Fibroblast of villous mesenchyme (primary cell): ENCODE measurements at regions not wholly inside any gene's neighbourhood (a gene's known extent, or its start where the extent isn't known, plus 50 kb on each side); places are given as distances from the start of the nearest gene placed in this dataset.

Source experiments
- DNase-seq: peaks from one replicate; pipeline ENCODE4 v3.0.0-alpha.2; 2010; ENCODE audit warnings: low read depth
- H3K4me3 ChIP-seq: 2 replicates; pipeline ENCODE4 v1.5.1; 2011; ENCODE audit warnings: low read depth, mild to moderate bottlenecking, low read length
- TF ChIP-seq, protein P1 (sequence below): IDR thresholded peaks from 2 replicates; pipeline ENCODE4 v1.5.1; 2012; ENCODE audit warnings: low read depth, mild to moderate bottlenecking, low read length; ENCODE audit not compliant: insufficient read depth

DNA sequence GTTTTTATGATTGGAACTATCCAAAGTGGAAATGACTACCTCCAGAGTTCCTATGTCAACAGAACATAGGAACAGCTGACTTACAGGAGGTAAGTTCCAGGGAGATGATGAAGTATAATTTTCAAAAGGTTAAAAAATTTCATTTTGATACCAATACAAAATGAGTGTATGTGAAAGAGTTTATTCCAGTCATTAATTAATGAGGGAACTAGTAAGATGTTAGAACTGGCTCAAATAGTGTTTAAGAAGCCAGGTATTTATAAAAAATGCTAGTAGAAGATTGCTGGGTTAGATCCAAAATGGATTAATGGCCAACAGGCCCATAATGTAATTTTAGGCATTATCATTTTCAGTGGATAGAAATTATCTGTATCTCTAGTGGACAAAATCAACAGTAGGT is 227.7 kb upstream of the ZBED5 start:
- no peak for DNase-seq
- H3K4me3 ChIP-seq, result no peak overlapping the region
- TF ChIP-seq, protein P1, sequence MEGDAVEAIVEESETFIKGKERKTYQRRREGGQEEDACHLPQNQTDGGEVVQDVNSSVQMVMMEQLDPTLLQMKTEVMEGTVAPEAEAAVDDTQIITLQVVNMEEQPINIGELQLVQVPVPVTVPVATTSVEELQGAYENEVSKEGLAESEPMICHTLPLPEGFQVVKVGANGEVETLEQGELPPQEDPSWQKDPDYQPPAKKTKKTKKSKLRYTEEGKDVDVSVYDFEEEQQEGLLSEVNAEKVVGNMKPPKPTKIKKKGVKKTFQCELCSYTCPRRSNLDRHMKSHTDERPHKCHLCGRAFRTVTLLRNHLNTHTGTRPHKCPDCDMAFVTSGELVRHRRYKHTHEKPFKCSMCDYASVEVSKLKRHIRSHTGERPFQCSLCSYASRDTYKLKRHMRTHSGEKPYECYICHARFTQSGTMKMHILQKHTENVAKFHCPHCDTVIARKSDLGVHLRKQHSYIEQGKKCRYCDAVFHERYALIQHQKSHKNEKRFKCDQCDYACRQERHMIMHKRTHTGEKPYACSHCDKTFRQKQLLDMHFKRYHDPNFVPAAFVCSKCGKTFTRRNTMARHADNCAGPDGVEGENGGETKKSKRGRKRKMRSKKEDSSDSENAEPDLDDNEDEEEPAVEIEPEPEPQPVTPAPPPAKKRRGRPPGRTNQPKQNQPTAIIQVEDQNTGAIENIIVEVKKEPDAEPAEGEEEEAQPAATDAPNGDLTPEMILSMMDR, result no peak

DNA sequence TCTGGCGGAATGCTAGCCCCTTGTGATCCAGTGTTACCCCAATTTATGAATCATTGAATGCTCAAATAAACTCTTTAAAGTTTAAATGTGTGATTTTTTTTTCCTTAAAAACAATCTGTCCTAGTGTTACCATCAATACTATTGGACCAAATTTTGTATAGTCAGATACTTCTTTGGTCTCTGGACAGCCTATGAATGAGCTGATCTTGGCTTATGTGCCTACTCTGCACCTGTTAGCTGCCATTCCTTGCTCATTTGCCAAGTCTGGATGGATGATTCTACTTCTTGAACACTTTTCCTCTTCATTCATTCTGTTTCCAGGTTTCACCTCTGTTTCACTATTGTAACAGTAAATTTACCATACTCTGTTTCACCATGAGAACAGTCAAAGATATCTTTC is 226.5 kb upstream of the ZBED5 start:
- no peak for DNase-seq
- TF ChIP-seq, protein P1, result no peak
- no peak overlapping the region for H3K4me3 ChIP-seq

DNA sequence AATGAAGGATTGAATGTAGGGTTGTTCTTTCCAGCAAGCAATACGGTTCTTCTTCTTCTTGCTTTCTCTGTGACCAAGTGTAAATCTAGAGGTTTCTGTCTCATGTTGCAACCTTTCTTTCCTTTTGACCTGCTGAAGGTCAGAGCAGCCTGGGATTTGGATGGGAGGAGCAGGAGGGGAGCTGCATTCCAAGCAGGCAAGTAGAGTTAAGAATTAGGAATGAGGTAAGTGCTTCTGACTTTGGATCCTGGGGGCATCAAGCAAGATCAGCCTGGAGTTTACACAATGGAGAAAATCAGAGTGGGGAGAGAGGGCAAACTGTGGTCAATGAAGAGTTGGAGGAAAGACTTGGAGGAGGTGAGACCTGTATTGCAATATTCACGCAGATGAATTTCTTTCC is 225.6 kb upstream of the ZBED5 start:
- TF ChIP-seq, protein P1, result no peak
- no peak overlapping the region for H3K4me3 ChIP-seq
- no peak for DNase-seq

DNA sequence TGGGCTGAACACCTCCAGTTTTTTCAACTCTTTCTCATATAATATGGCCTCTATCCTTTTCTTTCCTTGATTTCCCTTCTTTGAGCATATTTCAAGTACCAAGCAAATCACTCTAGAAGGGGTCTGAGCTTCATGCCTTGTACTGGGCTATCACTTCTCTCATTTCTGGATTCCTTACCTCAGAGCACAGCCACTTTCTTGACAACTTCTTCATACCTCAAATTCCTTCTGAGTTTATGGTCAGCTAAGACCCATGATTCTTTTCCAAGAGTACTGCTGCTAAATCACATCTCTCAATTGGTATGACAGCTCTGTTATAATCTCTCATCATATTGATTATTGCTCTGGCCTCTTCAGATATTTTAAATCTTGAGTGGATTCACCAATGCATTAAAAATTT is 224.8 kb upstream of the ZBED5 start:
- DNase-seq, result no peak
- TF ChIP-seq, protein P1, result no peak
- no peak overlapping the region for H3K4me3 ChIP-seq

DNA sequence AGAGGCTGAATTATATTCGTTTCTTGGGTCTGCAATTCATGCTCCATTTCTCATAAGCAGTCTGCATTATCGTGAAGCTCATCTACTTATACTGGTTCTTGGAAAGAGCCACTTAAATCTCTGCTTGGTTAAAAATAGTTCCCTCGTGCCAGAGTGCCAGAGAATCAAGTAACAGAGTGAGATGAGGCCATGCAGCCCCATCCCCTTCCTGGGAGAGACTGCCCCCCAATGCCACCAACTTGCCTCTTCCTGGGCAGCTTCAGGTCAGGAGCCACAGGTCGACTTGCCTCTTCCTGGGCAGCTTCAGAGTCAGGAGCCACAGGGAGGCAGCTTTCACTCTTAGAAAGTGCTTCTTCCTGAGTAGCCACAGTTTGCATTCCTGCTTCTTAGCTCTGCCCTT is 223.9 kb upstream of the ZBED5 start:
- TF ChIP-seq, protein P1, result no peak
- DNase-seq, result peak; percentile 6
- no peak overlapping the region for H3K4me3 ChIP-seq

DNA sequence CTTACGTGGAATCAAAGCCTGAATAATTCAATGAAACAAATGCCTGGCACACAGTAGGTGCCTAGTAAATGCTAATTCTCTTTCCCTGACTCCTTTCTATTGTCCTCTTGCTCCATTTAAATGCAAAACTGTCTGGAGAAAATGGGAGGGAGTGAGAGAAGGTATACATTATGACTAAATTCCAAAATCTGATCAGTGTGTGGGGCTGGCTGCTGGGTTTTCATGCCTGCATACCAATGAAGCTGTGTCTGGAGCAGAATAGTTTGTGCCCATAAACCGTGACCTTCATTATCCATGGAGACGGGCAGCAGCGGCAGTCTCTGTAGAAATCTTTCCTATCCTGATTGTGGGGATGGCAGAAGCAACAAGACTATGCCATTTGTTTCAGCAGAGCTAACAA is 223.4 kb upstream of the ZBED5 start:
- H3K4me3 ChIP-seq, result no peak overlapping the region
- TF ChIP-seq, protein P1, result no peak
- no peak for DNase-seq

DNA sequence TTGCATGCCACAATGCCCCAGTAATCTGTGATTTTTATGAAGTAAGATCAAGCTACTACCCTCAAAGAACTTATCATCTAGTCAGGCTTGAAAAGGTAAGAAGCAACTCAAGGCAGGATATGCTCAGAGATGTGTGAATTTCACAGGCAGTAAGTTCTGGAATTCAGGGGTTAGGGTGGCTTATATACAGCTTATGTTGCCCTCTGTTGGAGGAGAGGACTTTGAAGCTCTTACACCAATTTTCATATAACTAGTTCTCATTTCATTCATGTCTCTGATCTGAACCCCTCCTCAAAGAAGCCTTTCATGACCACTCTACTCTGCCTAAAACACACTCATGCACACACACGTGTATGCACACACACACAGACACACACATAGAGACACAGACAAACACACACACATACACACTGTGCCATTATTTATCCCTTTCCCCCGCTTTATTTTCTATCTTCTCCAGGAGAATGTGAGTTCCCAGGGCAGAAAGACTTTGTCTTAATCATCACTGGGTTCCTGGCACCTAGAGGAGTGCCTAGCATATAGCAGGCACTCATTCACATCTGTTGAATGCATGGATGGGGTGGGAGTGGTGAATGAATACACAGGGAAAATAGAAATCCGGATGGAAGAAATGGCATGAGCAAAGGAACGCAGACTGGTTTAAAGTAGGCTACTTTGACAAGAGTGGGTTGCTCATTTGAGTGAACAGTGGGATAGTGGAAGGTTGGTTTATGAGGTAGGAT is 220.7 kb upstream of the ZBED5 start:
- no peak overlapping the region for H3K4me3 ChIP-seq
- TF ChIP-seq, protein P1, result peak; percentile 35
- DNase-seq, result peak; percentile 51
